ENCODE measurements at regions not wholly inside any gene's neighbourhood (a gene's known extent, or its start where the extent isn't known, plus 50 kb on each side); places are given as distances from the start of the nearest gene placed in this dataset.
"Not testable (repeated sequence)": the region's sequence is repeated elsewhere in the genome, so short reads cannot be mapped to it uniquely, and the experiment has no call there.

GRCh38 chr11:97657852-97658251, 1268.0 kb downstream of the JRKL start:
- no peak overlapping the region for H3K4me3 ChIP-seq
- no peak overlapping the region for H3K27ac ChIP-seq

- H3K4me3 ChIP-seq, result no peak overlapping the region
Measured at GRCh38 chr11:97667057-97667456, 1277.2 kb downstream of the JRKL start.

DNA sequence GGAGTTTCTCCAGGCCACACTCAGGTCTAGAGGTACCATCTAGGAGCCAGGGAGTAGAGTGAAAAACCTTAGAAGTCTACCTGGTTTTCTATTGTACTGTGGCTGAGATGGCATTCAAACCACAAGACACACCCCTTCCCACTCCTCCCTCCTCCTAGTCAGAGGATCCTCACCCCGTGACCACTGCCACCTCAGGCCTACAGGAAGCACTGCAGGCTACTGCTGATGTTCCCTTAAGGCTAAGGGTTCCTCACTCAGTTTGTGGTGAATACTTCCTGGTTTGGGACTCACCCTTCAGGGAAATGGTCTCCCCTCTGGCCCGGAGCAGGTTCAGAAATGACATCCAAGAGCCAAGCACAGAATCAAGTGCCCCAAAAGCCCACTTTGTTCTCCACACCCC, 1293.9 kb downstream of the JRKL start:
- H3K4me3 ChIP-seq, result no peak overlapping the region
- no peak overlapping the region for H3K27ac ChIP-seq

More at GRCh38 chr11:97667057-97667456, 1277.2 kb downstream of the JRKL start:
- H3K27ac ChIP-seq, result no peak overlapping the region

DNA sequence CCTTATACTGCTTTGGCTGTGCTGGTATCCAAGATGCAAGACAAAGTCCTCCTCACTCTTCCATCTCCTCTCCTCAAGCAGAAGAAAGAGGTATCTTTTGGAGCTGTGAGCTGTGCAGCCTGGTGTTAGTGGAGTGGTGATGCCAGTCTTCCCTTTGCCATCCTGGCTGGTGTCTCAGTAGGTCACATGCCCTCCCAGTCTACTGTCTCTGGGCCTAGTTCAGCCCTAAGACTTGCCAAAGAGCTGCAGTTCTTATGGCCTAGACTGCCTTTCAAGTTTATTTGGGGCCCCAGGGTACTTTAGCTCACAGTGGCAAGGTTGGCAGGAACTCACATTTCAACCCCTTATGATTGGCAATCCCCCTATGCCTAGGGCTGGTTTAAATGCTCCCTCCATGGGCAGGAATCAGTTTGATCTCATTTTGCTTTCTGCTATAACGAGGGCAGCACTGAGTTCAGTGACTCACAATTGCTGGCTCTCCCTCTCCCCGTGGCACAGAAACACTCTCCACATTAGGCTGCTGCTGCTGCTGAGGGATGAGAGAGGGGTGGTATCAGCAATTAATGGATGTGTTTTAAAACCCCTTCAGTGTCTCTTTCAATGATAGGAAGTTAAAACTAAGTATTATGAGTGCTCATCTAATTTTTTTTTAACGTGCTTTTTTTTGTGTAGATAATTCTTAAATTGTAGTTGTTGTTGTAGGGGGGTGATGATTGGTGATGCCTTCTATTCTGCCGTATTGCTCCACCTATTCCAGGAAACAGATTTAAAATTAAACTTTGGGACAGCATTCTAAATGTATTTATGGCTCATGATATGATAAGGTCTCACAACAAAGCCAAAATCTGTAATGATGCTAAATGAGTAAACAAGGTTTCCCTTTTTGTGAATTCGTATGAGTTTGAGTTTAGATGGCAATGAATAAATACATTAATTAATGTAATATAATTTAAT, 1295.0 kb downstream of the JRKL start:
- Histone ChIP-seq H3K27ac (no peak overlapping the region), H3K4me3 (no peak overlapping the region)

GRCh38 chr11:97685695-97686094, 1295.9 kb downstream of the JRKL start:
- no peak overlapping the region for H3K4me3 ChIP-seq
- no peak overlapping the region for H3K27ac ChIP-seq

DNA sequence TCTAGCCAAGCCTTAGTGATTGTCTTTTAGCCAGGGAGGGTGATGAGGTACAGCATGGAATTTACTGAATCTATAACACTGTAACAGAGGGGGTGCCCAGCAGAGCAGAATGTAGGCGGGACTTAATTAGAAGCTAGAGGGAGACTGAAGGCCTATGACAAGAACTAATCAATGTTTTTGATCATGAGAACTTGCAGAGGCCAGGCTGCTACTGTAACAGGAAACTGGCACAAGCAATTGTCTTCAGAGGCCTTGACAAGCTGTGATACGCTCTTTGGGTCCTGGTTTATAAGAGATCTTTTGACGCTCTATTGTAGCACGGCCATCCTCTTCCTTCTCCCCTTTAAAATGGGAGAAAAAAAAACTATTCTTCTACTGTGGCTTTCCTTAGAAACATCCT, 1297.3 kb downstream of the JRKL start:
- Histone ChIP-seq H3K27ac (no peak overlapping the region), H3K4me3 (no peak overlapping the region)

- Histone ChIP-seq H3K4me3 (no peak overlapping the region), H3K27ac (no peak overlapping the region)
Measured at GRCh38 chr11:97691061-97691460, 1301.2 kb downstream of the JRKL start.

DNA sequence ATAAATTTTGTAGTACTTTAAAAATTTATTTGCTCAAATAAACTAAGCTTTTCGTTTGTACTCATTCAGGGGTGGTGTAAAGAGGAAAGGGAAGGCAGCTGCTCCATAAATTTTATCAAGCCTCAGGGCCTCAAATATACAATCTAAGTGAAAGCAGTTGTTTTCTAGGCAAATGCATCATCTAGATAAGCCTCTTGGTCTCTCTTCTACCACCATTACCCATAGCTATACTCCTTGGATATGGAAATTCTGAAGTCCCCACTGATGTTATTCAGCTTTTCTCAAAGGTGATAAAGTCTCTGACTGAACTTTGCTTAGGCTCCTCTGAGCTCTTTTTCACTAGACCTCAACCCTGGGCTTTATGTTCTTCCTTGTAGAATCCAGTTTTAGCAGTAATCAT, 1313.1 kb downstream of the JRKL start:
- no peak overlapping the region for H3K27ac ChIP-seq
- H3K4me3 ChIP-seq, result no peak overlapping the region

- Histone ChIP-seq H3K27ac (no peak overlapping the region), H3K4me3 (no peak overlapping the region)
Measured at GRCh38 chr11:97703851-97704250, 1314.0 kb downstream of the JRKL start.

DNA sequence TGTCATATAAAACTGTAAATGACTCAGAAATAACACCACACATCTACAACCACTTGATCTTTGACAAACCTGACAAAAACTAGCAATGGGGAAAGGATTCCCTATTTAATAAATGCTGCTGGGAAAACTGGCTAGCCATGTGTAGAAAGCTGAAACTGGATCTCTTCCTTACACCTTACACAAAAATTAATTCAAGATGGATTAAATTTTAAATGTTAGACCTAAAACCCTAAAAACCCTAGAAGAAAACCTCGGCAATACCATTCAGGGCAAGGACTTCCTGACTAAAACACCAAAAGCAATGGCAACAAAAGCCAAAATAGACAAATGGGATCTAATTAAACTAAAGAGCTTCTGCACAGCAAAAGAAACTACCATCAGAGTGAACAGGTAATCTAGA, 1315.3 kb upstream of the CNTN5 start:
- H3K27ac ChIP-seq, H3K4me3 ChIP-seq: not testable (repeated sequence)

GRCh38 chr11:97717922-97718321, 1302.8 kb upstream of the CNTN5 start:
- Histone ChIP-seq H3K27ac (no peak overlapping the region), H3K4me3 (no peak overlapping the region)

- no peak overlapping the region for H3K27ac ChIP-seq
- no peak overlapping the region for H3K4me3 ChIP-seq
Measured at GRCh38 chr11:97722065-97722464, 1298.7 kb upstream of the CNTN5 start.

GRCh38 chr11:97722721-97723120, 1298.0 kb upstream of the CNTN5 start:
- H3K27ac ChIP-seq, result no peak overlapping the region
- no peak overlapping the region for H3K4me3 ChIP-seq

GRCh38 chr11:97729546-97730272, 1291.0 kb upstream of the CNTN5 start:
- Histone ChIP-seq H3K4me3 (no peak overlapping the region), H3K27ac (no peak overlapping the region)

DNA sequence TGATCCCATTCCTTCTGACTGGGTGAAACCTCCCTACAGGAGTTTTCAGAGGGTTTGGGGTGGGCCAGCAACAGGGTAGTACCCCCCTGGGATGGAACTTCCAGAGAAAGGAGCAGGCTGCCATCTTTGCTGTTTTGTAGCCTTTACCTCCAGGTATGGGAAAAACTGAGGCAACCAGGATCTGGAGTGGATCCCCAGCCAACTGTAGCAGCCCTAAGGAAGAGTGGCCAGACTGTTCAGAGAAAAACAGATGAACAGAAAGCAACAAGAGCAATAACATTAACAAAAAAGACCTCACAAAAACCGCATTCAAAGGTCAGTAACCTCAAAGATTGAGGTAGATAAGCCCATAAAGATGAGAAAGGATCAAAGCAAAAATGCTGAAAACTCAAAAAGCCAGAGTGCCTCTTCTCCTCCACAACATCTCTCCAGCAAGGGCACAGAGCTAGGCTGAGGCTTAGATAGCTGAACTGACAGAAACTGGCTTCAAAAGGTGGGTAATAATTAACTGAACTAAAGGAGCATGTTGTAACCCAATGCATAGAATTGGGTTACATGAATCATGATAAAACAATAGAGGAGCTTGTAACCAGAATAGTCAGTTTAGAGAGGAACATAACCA, 1288.6 kb upstream of the CNTN5 start:
- Histone ChIP-seq H3K4me3 (no peak overlapping the region), H3K27ac (no peak overlapping the region)

GRCh38 chr11:97738751-97739150, 1282.0 kb upstream of the CNTN5 start:
- Histone ChIP-seq H3K4me3 (no peak overlapping the region), H3K27ac (no peak overlapping the region)

DNA sequence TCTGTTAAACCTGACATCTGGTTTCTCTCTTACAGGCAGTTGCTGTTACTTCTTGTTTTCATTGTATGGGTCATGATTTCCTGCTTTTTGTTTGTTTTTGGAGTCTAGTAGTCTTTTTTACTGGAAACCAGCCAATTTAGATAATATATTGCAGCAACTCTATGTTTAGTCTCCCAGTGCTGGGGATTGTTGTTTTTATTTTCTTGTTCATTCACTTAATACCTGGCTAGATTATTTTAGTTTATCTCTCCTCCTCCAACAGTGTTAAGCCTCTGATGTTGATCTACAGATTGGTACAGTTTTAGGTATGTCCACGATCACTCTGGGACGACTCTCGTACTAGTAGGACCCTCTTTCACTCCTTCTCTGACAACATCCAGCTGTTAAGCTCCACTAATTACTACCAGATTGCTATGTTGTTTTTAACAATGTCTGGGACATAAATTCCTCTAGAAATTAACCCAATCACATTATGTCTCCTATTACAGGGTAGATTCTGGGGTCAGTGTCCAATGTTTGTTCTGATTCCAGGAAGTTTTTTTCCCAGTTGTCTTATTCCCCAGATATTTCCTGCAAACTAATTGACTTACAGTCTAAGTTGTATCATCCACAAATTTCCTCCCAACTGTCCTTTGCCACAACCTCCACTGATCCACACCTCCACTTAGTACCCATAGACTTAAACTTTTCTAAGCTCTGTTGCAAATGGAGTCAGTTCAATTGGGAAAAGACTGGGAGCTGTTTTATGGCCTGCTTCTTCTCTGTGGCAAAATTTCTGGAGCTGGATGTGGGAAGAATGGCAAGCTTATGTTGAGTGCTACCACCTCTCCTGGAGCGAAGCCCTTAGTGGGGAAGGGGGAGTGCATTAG, 1280.6 kb upstream of the CNTN5 start:
- H3K4me3 ChIP-seq, result no peak overlapping the region
- no peak overlapping the region for H3K27ac ChIP-seq

DNA sequence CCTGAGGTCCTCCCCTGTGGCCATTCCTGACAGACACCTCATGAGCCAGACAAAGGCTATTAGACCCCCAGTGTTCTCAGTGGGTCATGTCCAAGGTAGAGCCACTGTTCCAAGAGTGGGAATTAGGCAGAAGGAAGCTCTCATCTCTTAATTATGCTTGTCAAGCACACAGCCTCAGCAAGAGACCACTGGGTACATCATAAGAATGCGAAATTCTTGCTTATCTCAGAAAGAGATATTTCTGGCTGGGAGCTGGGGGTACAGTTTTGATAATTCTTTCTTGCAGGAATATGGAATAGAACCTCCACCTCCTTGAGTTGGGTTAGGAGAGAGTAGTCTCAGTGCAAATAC, 1280.0 kb upstream of the CNTN5 start:
- no peak overlapping the region for H3K27ac ChIP-seq
- no peak overlapping the region for H3K4me3 ChIP-seq

GRCh38 chr11:97742717-97743116, 1278.0 kb upstream of the CNTN5 start:
- no peak overlapping the region for H3K4me3 ChIP-seq
- no peak overlapping the region for H3K27ac ChIP-seq

DNA sequence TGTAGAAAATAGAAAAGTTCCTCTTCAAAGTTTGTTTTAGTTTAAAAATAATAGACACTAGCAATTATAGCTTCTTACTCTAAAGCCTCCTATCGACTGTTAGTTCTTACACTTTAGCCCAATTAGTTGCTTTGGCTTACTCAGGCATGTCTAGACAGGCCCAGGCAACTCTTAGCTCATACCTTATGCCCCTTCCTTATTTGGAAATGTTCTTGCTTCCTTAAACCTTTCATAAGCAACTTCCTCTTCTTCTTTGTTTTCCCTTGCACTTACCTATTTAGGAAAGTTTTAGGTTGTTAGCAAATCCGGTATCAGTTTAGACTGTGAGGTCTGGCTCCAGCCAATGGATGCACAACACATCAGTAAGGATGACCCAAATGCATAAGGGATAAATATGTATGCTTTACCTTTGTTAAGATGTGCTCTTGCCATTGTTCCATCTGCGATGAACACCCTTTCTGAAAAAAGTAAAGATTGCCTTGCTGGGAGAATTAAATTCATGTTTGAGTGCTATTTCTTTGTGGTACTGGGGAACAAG, 1277.5 kb upstream of the CNTN5 start:
- Histone ChIP-seq H3K27ac (no peak overlapping the region), H3K4me3 (no peak overlapping the region)
